PC-3 (cell line): ENCODE measurements at regions not wholly inside any gene's neighbourhood (a gene's known extent, or its start where the extent isn't known, plus 50 kb on each side); places are given as distances from the start of the nearest gene placed in this dataset.

Experiments
- EZH2 ChIP-seq: fragments of 300-600 bp; sonication (generic); IDR thresholded peaks from one replicate; pipeline ENCODE4 v1.6.1; 2017; ENCODE audit warnings: antibody characterized with exemption, mild to moderate bottlenecking, low read length; ENCODE audit not compliant: unreplicated experiment
- EZH2phosphoT487 ChIP-seq: fragments of 300-600 bp; sonication (generic); IDR thresholded peaks from 2 replicates; pipeline ENCODE4 v1.6.1; 2018; ENCODE audit warnings: mild to moderate bottlenecking, antibody characterized with exemption, low read length, borderline replicate concordance
- TF ChIP-seq, protein P1 (sequence below): fragments of 300-600 bp; sonication (generic); conservative IDR thresholded peaks from 2 replicates; pipeline ENCODE4 v1.5.1; 2017; ENCODE audit warnings: antibody characterized with exemption, low read depth, mild to moderate bottlenecking, low read length

DNA sequence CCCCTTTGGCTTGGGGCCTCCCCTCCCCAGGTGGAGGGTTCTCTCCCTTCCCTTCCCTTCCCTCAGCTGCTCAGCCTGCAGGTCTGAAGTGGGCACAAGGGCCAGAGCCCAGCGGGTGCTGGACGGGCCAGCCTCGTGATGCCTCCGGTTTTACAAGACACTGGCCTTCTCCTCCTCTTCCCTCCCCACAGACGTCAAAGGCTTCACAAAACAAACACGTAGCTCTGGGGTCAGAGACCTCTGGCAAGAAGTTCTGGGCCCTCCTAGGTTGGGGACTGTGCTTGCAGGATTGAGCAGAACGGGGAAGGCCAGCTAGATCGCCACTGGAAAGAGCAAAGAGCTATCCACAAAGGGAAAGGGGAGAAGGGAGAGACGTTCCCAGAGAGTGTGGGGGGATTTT is 81.4 kb upstream of the TPM1 start:
- TF ChIP-seq, protein P1, sequence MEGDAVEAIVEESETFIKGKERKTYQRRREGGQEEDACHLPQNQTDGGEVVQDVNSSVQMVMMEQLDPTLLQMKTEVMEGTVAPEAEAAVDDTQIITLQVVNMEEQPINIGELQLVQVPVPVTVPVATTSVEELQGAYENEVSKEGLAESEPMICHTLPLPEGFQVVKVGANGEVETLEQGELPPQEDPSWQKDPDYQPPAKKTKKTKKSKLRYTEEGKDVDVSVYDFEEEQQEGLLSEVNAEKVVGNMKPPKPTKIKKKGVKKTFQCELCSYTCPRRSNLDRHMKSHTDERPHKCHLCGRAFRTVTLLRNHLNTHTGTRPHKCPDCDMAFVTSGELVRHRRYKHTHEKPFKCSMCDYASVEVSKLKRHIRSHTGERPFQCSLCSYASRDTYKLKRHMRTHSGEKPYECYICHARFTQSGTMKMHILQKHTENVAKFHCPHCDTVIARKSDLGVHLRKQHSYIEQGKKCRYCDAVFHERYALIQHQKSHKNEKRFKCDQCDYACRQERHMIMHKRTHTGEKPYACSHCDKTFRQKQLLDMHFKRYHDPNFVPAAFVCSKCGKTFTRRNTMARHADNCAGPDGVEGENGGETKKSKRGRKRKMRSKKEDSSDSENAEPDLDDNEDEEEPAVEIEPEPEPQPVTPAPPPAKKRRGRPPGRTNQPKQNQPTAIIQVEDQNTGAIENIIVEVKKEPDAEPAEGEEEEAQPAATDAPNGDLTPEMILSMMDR = no peak
- TF ChIP-seq EZH2 = no peak
- no peak for TF ChIP-seq EZH2phosphoT487
